IMR-90 (cell line): ENCODE measurements at regions not wholly inside any gene's neighbourhood (a gene's known extent, or its start where the extent isn't known, plus 50 kb on each side); places are given as distances from the start of the nearest gene placed in this dataset.

Experiments
- CTCF ChIP-seq: conservative IDR thresholded peaks from 2 replicates; pipeline ENCODE4 v1.5.1; 2012; ENCODE audit warnings: mild to moderate bottlenecking, low read depth, low read length, improper control_type of control experiment
- MAFK ChIP-seq: IDR thresholded peaks from 2 replicates; pipeline ENCODE4 v1.6.1; 2012; ENCODE audit warnings: low read depth, low read length, improper control_type of control experiment
- POLR2A ChIP-seq: IDR thresholded peaks from 2 replicates; pipeline ENCODE4 v1.6.1; 2012; ENCODE audit warnings: mild to moderate bottlenecking, low read depth, low read length
- RFX5 ChIP-seq: IDR thresholded peaks from 2 replicates; pipeline ENCODE4 v1.8.0; 2012; ENCODE audit warnings: low read depth, mild to moderate bottlenecking, low read length, moderate library complexity

- no peak for TF ChIP-seq CTCF
- no peak for TF ChIP-seq MAFK
- no peak for TF ChIP-seq POLR2A
- TF ChIP-seq RFX5, result no peak
Measured at GRCh38 chr12:127189992-127190391, 1077.0 kb upstream of the TMEM132C start.
